Dedifferentiated amniotic fluid mesenchymal stem cell (primary cell): ENCODE measurements at regions not wholly inside any gene's neighbourhood (a gene's known extent, or its start where the extent isn't known, plus 50 kb on each side); places are given as distances from the start of the nearest gene placed in this dataset.

Experiments
- DNase-seq: peaks from one replicate; pipeline ENCODE4 v3.0.0-alpha.2; 2016; ENCODE audit errors: extremely low spot score

DNA sequence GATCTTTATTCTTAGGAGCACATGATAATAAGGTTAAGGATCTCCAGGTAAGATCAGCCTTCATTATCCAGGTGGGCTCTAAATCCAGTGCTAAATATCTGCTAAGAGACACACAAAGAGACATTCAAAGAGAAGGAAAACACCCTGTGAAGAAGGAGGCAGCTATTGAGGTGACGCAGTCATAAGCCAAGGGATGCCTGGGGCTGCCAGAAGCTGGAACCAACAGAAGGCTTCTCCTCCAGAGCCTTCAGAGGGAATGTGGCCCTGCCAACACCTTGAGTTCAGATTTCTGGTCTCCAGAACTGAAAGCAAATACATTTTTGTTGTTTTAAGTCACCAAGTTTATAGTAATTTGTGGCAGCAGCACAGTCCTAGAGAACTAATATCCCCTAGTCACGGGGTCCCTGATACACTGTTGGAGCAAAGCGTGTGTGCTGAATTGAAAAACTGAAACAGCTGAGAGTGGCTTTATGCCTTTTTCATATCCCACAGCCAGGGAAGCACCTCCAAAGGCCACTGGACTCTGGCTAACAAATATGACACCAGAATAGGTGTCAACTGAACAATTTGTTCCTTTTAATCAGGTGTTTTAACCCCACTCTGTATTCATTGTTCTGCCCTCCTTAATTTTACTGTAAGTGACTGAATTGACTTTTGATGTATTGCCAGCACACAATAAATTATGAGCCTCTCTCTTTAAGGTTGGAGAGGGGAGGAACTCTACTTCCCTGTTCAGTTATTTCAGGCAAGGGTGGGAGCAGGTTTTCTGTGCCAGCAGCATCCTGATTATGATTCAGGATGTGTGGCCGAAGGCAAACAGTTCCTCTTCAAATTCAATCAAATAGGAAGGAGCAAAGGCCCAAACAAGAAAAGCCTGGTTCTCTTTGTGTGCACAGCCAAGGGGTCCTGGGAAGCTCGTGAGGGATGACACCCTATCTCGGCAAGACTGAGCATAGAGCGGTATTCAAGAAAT is 151.8 kb upstream of the HES1 start:
- no peak for DNase-seq

- DNase-seq: no peak
Observed at GRCh38 chr3:193984876-193985275, 151.1 kb upstream of the HES1 start.

DNA sequence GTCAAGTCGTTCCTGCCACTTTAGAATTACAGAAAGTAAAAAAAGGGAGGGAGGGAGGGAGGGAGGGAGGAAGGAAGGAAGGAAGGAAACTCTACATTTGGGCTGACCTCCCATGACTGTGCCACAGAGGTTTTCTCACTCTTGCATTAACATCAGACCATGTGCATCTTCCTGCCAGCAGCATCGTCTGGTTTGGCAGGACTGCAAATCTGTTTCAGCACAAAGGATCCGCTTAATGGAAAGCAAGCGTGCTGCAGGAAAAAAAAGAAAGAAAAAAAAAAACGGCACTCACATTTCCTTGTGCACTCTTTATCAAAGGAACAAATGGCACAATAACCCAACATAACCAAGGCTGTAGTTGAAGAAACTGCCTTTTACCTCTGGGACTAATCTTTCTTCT is 148.8 kb upstream of the HES1 start:
- no peak for DNase-seq

DNA sequence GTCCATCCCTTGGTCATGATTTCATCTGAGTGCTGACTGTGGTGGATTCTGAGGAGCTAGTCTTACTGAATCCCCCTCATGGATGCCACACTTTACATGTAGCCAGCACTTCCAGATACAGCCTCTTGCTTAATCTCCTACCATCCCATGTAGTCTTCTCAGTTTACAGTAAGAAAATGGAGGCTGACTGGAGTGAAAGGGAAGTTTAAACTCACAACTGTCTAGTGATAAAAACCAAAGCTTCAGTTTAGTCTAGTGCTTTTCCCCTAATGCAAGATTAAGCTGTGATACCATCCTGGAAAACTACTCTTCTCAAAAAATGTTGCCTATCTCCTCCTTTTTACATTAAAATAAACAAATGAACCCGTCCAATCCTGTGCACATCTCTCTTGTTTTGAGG is 146.8 kb upstream of the HES1 start:
- DNase-seq: no peak

DNA sequence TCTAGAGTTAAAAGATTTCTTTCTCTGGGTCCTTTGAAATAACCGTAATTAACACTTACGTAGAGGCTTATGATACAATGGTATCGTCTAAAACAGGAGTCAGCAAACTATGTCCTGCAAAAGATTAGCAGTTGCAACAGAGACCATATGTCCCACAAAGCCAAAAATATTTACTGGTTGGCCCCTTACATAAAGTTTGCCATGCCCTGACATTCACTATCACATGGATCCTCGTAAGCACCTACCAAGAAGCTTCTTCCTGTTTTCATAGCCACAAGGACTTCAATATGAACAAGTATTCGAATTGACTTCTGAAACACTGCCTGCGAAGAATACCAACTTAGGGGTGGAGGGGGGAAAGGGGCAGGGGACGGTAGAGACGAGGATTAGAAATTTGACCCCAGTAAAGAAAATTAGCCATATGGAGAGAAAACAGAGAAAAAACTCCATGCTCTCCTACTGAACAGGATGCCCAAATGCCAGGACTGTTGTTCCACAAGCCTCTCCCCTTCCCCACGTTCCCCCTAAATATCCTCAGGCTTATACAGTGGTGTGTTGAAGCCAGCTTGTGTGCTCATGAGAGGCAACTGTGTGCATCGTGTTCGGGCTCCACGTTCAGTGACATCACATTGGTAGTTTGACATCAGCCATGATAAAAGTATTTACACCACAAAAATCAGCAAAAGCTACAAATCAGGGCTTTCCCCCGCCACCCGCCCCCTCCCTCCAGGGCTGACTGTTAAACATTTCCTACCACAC is 144.1 kb upstream of the HES1 start:
- DNase-seq: no peak

DNA sequence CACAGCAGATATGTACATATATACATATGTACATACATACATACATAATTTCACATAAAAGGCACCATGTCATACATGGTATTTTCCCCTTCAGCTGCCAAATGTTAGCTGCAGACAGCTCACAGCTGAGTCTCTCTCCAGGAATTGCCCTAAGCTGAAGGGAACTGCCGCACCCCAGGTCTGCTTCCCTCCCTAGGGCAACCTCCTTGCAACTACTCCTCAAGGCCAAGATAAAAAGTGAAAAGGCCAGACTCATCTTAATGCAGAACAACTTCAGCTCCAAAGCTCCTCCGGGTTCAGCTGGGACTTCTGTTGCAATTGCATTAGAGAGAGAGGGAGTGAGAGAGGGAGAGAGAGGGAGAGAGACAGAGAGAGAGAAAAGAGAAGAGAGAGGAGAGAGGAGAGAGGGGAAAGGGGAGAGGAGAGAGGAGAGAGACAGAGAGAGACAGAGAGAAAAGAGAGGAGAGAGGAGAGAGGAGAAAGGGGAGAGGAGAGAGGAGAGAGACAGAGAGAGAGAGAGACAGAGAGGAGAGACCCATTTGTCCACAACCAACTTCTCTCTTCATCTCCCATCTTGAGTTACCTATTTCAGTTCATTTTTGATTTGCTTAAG is 143.4 kb upstream of the HES1 start:
- DNase-seq: no peak

DNA sequence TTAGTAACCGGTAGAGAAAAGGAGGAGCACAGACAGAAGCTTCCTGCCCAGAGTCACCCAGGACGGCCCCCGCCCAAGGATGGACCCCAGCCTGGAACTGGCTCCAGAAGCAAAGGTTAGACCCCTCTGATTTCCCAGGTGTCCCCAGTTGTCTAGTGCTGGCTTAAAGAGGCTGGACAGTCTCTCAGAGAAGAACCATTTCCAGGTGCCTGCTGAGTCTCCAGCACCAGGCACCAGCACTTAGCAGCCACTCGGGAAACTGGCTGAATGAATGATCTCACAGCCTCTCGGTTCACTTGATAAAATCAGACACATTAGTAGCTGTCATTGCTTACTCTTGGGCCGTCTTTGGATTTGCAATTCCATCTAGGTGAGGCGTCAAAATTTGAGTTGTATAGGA is 139.7 kb upstream of the HES1 start:
- no peak for DNase-seq

DNA sequence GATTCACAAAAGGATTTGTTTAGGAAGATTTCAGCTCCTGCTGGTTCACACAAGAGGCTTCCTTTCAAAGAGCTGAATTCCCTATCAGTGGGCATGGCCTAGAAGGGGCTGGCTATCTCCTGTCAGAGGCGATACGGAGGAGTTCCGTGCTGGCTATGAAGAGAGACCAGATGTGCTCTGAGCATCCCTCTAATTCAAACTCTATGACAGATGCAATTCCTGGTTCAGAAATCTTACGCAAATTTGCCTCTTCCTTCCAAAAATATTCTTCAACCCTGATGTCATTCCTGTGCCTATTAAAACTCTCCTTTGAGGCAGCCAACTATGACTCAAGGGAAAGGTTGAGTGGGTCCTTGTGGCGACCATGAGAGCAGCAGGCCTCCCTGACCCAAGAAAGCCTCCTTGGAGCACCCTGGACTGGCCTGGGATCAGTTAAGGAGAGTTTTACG is 139.3 kb upstream of the HES1 start:
- DNase-seq: no peak

- no peak for DNase-seq
Observed at GRCh38 chr3:193997228-193998122, 138.5 kb upstream of the HES1 start.

DNA sequence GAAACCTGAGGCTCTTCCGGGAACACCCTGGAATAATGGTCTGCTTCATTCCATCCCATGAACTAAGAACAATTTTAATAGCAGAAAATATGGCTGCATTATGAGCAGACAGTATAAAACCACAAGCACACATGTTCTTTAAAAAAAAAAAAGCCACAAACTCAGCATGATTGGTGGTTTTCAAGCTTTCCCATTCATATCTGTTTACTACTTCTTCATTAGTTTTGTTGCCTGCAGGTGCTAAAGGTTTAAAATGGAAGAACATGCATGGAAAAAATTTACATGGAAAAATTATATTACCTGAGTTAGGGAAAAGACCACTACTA is 137.9 kb upstream of the HES1 start:
- no peak for DNase-seq

DNA sequence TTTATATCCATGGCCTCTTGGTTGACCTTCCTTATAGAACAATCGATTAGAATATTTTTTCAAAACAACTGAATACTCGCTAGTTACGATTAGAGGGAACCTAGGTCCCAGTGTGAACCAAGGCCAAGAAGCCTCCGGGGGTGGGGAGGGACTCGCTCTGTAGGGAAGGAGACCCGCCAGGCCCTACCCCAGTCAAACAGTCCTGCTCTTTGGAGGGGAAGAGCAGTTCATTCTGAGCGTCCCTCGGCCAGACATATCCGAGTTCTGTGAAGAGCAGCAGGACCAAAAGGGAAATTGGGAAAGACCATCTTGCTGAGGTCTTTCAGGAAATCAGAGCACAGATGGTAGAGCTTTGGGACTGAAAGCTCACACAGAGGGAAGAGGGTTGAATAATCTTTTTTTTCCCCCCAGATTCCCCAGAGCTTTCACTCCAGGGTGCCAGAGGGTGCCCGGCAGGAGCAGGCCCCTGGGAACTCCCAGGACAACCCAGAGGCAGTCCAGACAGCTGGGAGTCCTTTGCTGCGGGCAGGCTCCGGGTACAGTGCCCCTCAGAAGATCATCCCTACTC is 137.2 kb upstream of the HES1 start:
- no peak for DNase-seq

DNA sequence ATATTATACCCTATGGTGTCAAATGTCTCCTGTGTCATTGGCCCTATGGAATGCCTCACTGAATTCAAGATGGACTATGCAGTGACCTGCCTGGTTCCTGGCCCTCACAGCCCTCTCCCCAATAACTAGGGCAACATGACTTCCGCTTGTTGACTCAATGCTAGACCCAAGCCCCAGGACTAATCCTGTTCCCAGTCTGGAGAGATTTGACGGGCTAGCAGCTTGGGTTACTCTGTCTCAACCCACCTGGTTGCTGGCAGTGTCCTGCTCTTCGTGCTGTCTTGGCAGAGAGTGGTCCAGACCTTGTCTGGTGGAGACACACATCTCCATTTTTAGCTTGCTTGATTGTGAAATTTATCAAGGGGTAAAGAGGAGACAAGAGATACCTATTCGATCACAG is 135.8 kb upstream of the HES1 start:
- no peak for DNase-seq

GRCh38 chr3:194000712-194001111 is 135.2 kb upstream of the HES1 start:
- no peak for DNase-seq

GRCh38 chr3:194001728-194002459 is 134.1 kb upstream of the HES1 start:
- no peak for DNase-seq

- DNase-seq: peak; percentile 77
Observed at GRCh38 chr3:194003114-194004057, 132.6 kb upstream of the HES1 start.

- no peak for DNase-seq
Observed at GRCh38 chr3:194005930-194006501, 129.9 kb upstream of the HES1 start.

- DNase-seq: no peak
Observed at GRCh38 chr3:194007592-194008337, 128.2 kb upstream of the HES1 start.

- DNase-seq: no peak
Observed at GRCh38 chr3:194009019-194009418, 126.9 kb upstream of the HES1 start.
